GM19372 (cell line): ENCODE measurements at regions not wholly inside any gene's neighbourhood (a gene's known extent, or its start where the extent isn't known, plus 50 kb on each side); places are given as distances from the start of the nearest gene placed in this dataset.
"Not testable (repeated sequence)": the region's sequence is repeated elsewhere in the genome, so short reads cannot be mapped to it uniquely, and the experiment has no call there.

Experiments
- ATAC-seq: cut with Tn5 transposase; IDR thresholded peaks from one replicate; pipeline ENCODE4 v1.9.1; 2021; ENCODE audit warnings: mild to moderate bottlenecking, low read depth, moderate library complexity; ENCODE audit not compliant: unreplicated experiment

DNA sequence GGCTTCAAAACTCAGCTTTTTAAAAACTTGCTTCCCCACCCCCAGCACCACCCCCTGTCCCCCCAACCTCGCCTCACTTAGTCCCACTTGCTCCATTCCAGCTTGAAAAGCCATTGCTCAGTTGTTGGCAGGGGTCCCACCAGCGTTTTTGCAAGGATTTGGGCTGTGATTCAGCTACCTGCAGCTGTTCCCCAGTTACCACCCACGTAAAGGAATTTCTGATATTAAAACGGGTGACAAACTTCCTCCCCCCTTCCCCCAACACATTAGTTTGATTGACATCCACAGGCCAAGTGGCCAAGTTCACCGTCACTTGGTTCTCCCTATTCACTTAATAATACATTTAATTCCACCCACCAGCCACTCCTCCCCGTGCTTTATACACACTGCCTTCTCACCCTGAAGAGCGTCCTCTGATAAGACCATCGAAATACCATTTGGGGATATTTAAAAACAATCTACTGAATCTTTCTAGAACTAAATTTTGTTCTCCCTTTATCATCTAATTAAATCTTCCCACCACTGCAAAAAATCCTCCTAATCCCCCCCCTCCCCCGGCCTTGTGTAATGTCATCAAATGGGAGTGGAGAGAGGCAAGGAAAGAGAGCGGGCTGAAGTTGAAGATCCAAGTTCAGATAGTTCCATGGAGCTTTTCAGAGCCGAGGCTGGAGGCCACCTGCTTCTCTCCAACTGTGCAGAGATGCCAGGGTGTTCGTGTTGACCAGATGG, 55.1 kb downstream of the SOX9 start:
- no peak for ATAC-seq

DNA sequence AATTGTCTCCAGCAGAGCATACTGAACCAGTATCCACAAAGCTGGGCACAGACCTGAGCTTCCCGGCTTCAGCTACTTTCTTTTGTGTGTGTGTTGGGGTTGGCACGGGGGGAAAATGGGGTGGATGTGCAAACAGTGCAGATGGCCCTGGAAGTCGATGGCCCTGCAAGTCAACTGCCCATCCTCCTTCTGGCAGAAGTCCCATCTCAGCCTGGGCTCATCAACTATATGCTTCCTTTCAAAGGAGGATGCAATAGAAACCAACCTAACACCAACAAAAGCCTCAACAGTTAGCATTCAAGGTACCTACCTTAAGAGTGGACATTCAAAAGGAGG, 55.7 kb downstream of the SOX9 start:
- no peak for ATAC-seq

DNA sequence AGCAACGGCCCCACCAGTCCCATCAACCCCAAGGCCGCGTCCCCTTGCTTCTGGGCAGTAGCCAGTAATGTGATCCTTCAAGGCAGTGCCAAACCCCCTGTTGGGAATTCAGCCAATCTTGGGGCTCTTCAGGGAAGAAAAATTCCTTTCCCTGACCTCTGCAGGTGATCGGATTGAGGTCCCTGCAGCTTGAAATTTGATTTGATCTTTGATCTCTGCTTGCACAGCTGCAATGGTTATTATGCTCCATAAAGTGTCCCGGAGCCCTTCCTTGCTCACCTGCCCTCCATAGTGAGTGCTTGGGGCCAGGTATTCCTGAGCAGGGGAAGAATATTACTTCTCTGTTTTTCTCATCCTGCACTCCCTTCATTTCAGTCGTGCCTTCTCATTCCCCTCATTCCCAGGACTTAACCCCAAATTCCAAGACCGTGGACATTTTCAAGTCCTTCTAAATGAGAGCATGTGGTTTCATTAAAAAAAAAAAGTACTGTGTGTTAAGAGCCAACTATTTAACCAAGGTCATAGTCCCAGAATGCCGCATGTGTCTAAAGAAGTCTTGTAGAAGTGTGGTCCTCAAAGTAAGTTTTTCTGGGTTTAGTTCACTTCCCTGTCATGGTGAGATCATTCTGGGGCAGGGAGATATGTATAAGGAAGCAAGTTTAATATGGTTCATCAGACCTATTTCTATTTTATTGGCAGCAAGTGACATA, 56.3 kb downstream of the SOX9 start:
- ATAC-seq, result no peak

DNA sequence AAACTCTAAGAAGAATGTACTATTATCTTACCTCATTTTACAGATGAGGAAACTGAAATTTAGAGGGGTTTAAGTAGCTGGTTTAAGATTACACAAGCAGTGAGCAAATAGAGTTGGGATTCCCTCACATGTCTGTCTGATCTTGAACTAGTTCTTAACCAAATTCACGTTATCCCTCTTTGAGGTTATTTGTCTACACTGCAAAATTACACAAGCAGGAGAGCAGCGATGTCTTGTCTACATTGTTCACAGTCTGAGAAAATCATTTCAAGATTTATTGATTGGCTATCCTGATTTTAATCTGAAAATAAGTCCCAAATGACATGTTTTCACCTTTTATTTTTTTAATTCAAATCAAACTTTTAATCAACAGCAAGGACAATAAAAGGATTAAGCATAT, 56.9 kb downstream of the SOX9 start:
- ATAC-seq, result no peak

DNA sequence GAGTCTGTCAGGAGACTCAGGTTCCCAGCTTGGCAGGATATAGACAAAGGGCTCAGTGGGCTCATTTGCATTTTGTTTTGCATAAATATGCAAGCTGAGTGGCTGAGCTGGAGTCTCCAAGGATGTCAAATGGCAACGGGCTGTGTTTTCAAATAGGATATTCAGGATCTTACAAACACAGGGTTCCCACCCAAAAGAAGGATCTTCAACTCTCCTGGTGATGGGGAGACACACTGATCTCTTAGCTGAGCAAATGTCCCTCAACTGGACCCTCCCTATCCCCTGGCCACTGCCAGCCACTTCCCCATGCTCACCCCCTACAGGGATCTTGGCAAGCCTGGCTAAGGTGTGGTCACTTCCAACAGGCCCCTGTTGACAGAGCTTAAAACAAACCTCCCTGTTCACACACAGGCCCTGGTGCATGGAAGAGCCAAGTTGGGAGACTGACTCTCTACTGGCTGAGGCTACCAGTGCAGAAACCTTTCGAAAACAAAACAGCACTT, 61.6 kb downstream of the SOX9 start:
- ATAC-seq, result no peak

DNA sequence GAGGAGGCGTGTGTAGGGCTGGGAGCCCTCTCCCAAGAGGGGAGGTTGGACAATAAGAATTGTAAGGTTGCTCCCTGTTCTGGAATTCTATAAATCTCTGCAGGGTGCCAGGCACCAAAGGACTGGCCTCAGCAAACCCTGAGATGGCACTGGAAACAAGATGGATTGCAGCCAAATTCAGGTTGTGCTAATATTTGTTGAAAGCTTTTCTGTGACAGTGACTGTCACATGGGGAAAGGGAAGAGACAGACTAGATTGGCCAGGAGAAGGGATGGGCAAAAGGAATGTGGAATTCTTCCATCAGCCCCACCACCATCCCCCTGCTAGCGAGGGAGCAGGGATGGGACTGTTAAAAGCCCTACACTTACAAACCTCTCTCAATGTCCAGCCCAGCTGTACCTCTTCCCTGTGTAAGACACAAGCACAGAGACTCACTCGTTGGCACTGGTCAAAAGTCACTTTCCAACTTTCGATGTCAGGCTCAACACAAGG, 62.4 kb downstream of the SOX9 start:
- ATAC-seq, result no peak

DNA sequence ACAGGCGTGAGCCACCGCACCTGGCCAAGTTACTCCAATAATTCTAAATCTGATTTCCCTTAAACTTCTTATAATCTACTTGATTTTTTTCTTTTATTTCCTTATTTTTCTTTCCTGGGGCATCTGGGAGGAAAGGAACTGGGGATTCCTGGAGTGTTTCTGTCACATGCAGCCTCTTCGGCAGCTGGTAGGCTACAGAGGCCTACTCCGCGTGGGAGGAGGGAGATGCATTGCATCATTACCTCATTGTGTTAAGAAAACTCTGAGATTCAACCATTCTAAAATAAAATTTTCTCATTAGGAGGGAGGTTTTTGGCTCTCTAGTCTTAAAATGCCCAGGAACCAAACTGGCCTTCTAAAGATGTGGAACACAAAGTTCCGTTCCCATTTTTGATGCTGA, 64.0 kb downstream of the SOX9 start:
- no peak for ATAC-seq

DNA sequence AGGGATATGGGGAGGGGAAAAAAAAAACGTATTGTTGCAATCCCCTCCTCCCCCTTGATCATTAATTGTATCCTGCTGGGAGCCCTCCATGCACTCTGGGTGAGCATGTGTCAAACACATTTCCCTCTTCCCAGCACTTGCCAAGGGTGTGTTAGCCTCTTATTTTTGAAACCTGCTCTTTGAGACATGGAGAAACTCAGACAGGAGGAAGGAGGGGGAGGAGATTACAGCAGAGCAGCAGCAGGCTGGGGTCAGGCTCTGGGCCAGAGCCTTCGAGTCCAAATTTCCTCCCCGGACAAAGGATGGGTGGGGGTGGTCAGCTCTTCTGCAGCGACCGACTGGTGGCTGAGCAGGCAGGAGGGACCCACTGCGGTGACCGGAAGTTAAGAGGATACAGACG, 64.7 kb downstream of the SOX9 start:
- ATAC-seq, result no peak

DNA sequence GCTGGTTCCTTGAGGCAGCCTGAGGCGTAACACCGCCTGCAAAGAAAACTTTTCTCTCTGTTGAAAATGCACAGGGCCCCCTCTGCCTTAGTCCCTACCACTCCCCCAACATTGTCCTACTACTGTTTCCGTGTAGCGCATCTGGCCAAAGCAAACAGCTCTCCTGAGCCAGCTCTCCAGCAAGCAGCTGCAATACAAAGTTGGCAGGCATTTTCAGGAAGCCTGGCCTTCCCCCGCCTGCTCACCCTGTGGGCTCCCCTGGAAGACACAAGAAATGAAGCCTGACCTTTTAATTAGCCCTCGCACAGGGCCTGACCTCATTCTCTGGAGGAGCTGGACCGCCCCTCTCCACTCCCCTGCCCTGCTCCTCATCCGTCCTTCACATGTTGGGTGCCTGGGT, 66.7 kb downstream of the SOX9 start:
- no peak for ATAC-seq

DNA sequence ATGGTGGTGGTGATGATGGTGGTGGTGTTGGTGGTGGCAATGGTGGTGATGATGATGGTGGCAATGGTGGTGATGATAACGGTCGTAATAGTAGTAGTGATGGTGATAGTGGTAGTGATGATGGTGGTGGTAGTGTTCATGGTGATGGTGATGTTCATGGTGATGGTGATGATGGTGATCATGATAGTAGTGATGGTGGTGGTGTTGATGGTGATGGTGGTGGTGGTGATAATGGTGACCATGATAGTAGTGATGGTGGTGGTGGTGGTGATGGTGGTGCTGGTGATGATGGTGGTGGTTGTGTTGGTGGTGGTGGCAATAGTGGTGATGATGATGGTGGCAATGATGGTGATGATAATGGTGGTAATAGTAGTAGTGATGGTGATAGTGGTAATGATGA, 68.0 kb downstream of the SOX9 start:
- no peak for ATAC-seq

DNA sequence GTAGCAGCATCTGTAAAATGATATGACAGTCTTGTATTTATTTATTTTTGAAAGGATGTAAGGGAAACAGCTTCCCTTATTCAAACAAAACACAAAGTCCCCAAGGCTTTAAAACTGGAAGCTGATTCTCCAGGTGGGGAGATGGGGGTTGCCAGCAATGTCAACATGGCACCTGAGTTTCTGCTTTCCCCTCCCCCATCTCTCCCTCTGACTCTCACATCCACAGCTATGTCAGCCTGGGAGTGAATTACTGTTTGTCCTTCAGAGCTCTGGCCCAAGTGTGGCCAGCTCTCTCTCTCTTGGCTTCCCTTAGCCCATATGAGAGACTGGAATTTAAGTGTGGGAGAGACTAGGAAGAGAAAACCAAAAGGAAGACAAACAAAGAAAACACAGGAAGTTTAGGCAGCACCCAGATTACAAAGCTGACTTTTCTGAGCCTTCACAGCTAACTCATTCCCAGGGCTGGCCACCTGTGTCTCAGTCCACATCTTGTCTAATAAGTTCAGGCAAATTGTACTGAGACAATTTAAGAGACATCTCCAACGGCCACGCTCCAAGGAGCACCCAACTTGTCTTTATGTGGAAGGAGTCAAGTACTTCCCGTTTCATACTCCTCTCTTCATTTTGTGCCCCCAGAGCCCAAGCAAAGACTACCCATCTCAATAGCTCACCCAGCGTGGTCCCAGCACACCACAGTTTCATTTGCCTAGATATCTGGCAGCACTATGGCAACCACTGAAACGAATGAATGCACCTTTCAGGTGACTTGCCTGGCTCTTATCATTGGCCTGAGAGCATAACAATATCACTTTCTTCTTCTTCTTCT, 69.2 kb downstream of the SOX9 start:
- ATAC-seq, result no peak

DNA sequence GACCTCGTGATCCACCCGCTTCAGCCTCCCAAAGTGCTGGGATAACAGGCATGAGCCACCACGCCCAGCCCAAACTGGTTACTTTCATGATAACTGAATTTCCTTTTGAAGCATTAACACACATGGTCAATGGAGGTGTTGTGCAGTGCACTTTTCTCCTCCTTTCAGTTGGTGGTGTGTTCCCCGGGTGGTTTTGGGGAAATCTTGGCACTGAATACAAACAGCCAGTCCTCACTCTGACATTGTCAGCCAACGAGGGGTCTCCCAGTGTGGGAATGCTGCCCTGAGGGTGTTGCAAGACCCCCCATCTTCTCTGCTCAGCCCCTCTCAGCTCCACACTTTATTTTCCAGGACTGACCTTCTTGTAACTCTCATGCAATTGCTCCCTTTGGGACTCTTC, 70.5 kb downstream of the SOX9 start:
- ATAC-seq, result no peak

DNA sequence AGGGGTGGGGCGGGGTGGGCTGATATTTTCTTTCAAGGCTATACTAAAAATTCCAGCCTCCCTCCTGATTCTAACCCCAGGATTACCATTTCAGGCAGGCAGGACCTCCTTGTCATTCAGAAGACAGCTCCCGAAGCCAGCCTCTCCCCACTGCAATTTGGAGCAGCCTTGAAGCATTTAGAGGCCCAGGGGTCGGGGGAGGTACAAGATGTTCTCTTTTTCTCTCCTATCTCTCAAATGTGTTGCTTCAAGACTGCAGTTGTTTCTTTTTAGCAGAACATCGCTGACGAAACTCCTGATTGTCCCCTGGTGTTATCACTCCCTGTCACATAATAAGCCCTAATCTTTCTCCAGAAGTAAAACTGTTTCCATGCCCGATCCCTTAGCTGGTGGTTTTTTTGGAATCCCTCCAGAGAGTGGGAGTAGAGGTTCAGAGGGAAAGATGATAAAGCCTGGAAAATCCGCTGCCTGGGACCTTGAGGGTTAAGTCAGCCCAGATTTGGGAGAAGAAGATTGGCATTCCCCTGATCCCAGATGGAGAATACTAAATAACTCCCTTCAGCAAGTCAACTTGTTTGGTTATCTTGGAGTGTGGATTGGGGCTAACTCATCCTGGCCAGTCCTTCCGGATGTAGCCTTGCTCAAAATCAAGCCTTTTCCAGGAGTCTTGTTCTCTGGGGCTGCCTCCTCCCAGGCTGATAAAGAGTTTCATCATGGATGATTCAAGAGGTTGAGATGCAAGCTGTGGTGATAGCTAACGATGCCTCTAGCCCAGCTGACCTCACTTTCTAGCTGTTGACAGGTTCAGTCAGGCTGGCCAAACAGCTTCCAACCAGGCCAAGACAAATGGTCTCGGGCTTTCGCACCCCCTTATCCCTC, 71.3 kb downstream of the SOX9 start:
- no peak for ATAC-seq

DNA sequence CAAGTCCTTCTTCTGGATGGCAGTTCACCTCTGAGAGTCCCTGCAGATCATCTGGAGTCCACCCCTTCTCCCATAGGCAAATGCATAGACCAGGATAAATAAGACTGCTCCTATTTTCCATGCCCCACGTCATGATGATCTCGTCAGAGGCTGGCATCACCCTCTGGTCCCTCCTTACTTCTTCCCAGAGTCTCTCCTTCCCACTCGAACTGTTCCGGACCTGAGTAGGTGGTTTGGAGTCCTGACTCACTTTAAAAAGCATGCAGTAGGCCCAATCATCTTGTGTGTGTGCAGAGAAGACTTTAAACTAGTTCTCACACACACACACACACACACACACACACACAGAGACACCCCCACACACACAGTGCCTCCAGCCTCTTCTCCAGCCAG, 72.0 kb downstream of the SOX9 start:
- no peak for ATAC-seq

DNA sequence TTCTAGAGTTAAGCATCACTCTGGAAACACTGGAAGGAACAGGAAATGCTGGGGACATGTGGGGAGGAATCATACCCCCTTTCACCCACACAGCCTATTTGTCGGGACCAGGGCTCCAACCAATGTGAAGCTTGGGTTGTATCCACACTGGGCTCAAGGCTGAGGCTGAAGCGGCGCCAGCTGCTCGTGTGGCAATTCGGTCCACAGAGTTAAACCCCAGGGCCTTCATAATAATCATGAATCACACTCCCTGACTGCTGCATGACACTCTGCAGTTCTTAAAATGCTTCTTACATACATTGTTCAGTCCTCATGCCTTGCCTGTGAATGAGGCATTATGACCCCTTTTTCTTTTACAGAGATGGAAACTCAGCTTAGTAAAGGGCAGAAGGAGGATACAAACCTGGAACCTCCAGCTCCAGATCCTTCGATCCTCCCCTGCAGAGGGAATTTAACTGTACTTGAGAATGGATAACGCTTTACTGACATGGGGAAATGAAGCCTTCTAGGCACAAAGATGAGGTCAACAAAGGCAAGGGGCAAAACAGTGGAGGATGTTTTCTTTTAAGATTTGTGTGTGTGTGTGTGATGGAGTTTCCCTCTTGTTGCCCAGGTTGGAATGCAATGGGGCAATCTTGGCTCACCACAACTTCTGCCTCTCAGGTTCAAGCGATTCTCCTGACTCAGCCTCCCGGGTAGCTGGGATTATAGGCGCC, 72.7 kb downstream of the SOX9 start:
- no peak for ATAC-seq

DNA sequence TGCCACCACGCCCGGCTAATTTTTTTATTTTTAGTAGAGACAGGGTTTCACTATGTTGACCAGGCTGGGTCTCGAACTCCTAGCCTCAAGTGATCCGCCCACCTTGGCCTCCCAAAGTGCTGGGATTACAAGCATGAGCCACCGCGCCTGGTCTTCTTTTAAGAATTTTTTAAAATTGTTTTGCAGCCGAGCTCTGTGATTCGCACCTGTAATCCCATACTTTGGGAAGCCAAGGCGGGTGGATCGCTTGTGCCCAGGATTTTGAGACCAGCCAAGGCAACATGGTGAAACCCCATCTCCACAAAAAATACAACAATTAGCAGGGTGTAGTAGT, 73.3 kb downstream of the SOX9 start:
- not testable (repeated sequence) for ATAC-seq

DNA sequence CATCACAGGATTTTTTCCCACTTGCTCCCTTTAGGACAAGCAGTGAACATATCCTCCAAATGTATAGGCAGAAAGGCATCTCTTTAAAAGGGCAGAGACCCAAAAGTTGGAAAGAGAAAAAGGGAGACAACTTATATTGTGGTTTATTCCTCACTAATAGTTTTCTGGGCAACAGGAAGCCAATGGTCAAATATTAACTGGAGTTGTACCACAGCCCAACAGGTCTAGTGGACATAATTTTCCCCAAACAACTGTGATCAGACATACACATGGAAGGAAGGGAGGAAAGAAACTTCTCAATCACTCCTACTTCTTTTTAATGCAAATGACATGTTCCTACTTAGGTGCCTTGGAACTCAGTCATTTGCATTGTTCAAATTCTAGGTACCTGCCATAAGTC, 78.4 kb downstream of the SOX9 start:
- ATAC-seq, result no peak

DNA sequence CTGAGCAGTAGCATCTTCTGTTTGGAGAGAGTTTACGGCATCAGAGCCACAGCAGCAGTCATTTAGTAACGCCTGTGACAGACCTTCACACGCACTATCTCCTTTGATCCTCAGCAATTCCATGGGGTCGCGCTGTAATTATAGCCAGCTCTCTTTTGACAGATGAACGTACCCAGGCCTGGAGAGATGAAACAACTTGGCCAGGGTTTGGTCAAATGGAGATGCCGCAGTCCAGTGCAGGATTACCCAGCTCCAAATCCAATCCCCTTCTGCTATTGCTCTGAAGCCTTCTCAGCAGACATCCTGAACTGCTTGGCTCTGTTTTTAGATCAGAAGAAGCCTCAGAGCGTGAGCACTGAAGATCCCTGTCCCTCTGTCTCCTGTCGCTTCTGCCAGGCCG, 83.9 kb downstream of the SOX9 start:
- ATAC-seq, result no peak

DNA sequence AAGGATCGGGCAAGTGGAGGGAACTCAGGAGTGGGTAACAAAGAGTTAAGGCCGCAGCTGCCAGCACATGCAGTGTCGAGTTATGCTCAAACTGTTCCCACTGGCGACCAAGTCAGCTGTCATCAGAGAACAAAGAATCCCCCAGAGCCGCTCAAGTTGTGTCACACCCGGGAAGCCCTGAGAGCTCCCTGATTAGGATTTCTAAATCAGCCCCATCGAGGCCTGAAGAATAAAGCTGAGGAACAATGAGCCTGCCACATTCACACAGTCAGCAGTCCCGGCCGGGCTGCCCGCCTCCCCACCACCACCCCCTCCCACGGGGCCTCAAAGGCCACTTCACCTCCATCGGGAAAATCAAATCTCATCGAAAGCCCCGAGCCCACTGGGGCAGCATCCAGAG, 84.5 kb downstream of the SOX9 start:
- no peak for ATAC-seq

DNA sequence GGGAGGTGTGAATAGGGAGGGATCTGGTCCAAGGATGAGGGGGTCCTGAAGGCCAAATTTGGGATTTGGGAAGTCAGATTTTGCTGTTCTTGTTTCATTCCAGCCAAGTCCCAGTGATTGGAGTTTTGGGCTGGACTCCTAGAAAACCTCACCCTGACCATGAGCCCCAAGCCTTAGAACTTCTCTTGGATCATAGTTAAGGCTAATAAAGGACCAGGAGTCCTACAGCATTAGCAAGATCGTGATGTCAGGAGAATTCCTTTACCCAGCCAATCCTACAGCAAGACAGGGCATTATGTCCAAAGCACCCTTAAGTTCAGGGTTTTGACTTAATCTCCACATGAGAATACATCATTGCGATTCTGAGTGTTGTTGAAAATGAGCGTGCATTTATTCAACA, 85.0 kb downstream of the SOX9 start:
- no peak for ATAC-seq
